Trophoblast cell (in vitro differentiated cells and primary cell): ENCODE measurements at regions not wholly inside any gene's neighbourhood (a gene's known extent, or its start where the extent isn't known, plus 50 kb on each side); places are given as distances from the start of the nearest gene placed in this dataset.

Source experiments
- DNase-seq, 2 donors: peaks; one replicate each; pipeline ENCODE4 v3.0.0-alpha.2; 2016
- H2AFZ ChIP-seq: 2 replicates; pipeline ENCODE4 v1.6.1; 2013; ENCODE audit warnings: low read length, moderate library complexity, mild to moderate bottlenecking; ENCODE audit not compliant: insufficient read depth, poor library complexity
- H2AK5ac ChIP-seq: 2 replicates; pipeline ENCODE4 v1.6.1; 2013; ENCODE audit warnings: mild to moderate bottlenecking, low read length
- H2BK120ac ChIP-seq: 2 replicates; pipeline ENCODE4 v1.6.1; 2013; ENCODE audit warnings: low read length, mild to moderate bottlenecking, moderate library complexity; ENCODE audit not compliant: insufficient read depth, poor library complexity
- H2BK12ac ChIP-seq: 2 replicates; pipeline ENCODE4 v1.6.1; 2013; ENCODE audit warnings: mild to moderate bottlenecking, low read length, moderate library complexity
- H2BK5ac ChIP-seq: 2 replicates; pipeline ENCODE4 v1.6.1; 2013; ENCODE audit warnings: low read length, low read depth, moderate library complexity, mild to moderate bottlenecking; ENCODE audit not compliant: poor library complexity
- H3K14ac ChIP-seq: 2 replicates; pipeline ENCODE4 v1.6.1; 2013; ENCODE audit warnings: mild to moderate bottlenecking, low read length
- H3K18ac ChIP-seq: 2 replicates; pipeline ENCODE4 v1.6.1; 2013; ENCODE audit warnings: mild to moderate bottlenecking, low read length
- H3K23ac ChIP-seq: 2 replicates; pipeline ENCODE4 v1.6.1; 2013; ENCODE audit warnings: low read length
- H3K27ac ChIP-seq: 2 replicates; pipeline ENCODE4 v1.5.1; 2013; ENCODE audit warnings: low read depth, mild to moderate bottlenecking, inconsistent platforms, low read length, moderate library complexity
- H3K27me3 ChIP-seq: 2 replicates; pipeline ENCODE4 v1.6.1; 2013; ENCODE audit warnings: inconsistent platforms, mild to moderate bottlenecking, low read length, moderate library complexity; ENCODE audit not compliant: insufficient read depth
- H3K36me3 ChIP-seq, 2 experiments: 1 replicate in 1 of 2; 2 replicates in 1 of 2; pipeline ENCODE4 v1.6.1; 2013; ENCODE audit warnings: low read length in 2 of 2, mild to moderate bottlenecking in 2 of 2, moderate library complexity in 1 of 2; ENCODE audit not compliant: insufficient read depth in 2 of 2, control insufficient read depth in 1 of 2
- H3K4ac ChIP-seq: 2 replicates; pipeline ENCODE4 v1.6.1; 2013; ENCODE audit warnings: low read depth, mild to moderate bottlenecking, low read length, moderate library complexity
- H3K4me1 ChIP-seq, 2 experiments: 1 replicate in 1 of 2; 2 replicates in 1 of 2; pipeline ENCODE4 v1.6.1; 2013; ENCODE audit warnings: low read length in 2 of 2, mild to moderate bottlenecking in 2 of 2, moderate library complexity in 1 of 2; ENCODE audit not compliant: insufficient read depth in 2 of 2, control insufficient read depth in 1 of 2
- H3K4me2 ChIP-seq: 2 replicates; pipeline ENCODE4 v1.6.1; 2013; ENCODE audit warnings: inconsistent platforms, mild to moderate bottlenecking, low read length, moderate library complexity
- H3K4me3 ChIP-seq: 2 replicates; pipeline ENCODE4 v1.5.1; 2013; ENCODE audit warnings: mild to moderate bottlenecking, low read depth, low read length, inconsistent platforms
- H3K79me1 ChIP-seq: one replicate; pipeline ENCODE4 v1.6.1; 2013; ENCODE audit warnings: low read length
- H3K79me2 ChIP-seq: 2 replicates; pipeline ENCODE4 v1.6.1; 2013; ENCODE audit warnings: low read length, mild to moderate bottlenecking; ENCODE audit not compliant: control insufficient read depth, insufficient read depth, poor library complexity
- H3K9ac ChIP-seq: 2 replicates; pipeline ENCODE4 v1.6.1; 2013; ENCODE audit warnings: mild to moderate bottlenecking, low read length
- H3K9me3 ChIP-seq: 2 replicates; pipeline ENCODE4 v1.6.1; 2013; ENCODE audit warnings: low read depth, mild to moderate bottlenecking, control low read depth, inconsistent platforms, low read length; ENCODE audit not compliant: insufficient read depth
- H4K12ac ChIP-seq: 2 replicates; pipeline ENCODE4 v1.6.1; 2013; ENCODE audit warnings: low read depth, mild to moderate bottlenecking, low read length, moderate library complexity
- H4K8ac ChIP-seq: 2 replicates; pipeline ENCODE4 v1.6.1; 2013; ENCODE audit warnings: low read depth, mild to moderate bottlenecking, low read length, moderate library complexity
- H4K91ac ChIP-seq: one replicate; pipeline ENCODE4 v1.6.1; 2013; ENCODE audit warnings: low read depth, mild to moderate bottlenecking, low read length, moderate library complexity
- WGBS: extraction: QIAGEN DNeasy Blood & Tissue Kit; methylation state at CpG from one replicate; pipeline ENCODE4 v1.1.7; 2013; ENCODE audit warnings: missing lambda C conversion rate; ENCODE audit not compliant: insufficient read length, insufficient coverage; ENCODE audit errors: extremely low coverage; 5-methylcytosine and 5-hydroxymethylcytosine counted together

- Histone ChIP-seq H3K4me1 (no peaks in the 10 kb centered on the region), H3K23ac (no peak overlapping the region), H3K18ac (no peak overlapping the region), H3K27ac (no peak overlapping the region), H3K4me3 (no peak overlapping the region), H4K8ac (no peak overlapping the region), H4K91ac (no peak overlapping the region), H3K9me3 (no peaks in the 10 kb centered on the region), H3K14ac (no peak overlapping the region), H3K27me3 (no peaks in the 10 kb centered on the region), H2AFZ (no peak overlapping the region), H3K79me2 (no peaks in the 10 kb centered on the region), H3K36me3 (no peaks in the 10 kb centered on the region), H4K12ac (no peak overlapping the region), H3K4me2 (no peak overlapping the region), H3K9ac (no peak overlapping the region), H2BK5ac (no peak overlapping the region), H2BK120ac (no peak overlapping the region), H2AK5ac (no peak overlapping the region), H2BK12ac (no peak overlapping the region), H3K4ac (no peak overlapping the region), H3K79me1 (no peaks in the 10 kb centered on the region)
- WGBS: no CpG with 5 or more reads among the region's 1 CpG
- DNase-seq: no peak
These were observed 212.3 kb upstream of the DCN start for GRCh38 chr12:91394903-91395302.

GRCh38 chr12:91388573-91388972, 206.0 kb upstream of the DCN start:
- no peak for DNase-seq
- no peak overlapping the region for H3K14ac ChIP-seq

GRCh38 chr12:91387461-91388134, 205.0 kb upstream of the DCN start:
- Histone ChIP-seq H2AK5ac (no peak overlapping the region), H4K91ac (no peak overlapping the region), H3K4ac (no peak overlapping the region), H3K9ac (no peak overlapping the region), H3K9me3 (no peaks in the 10 kb centered on the region), H2AFZ (no peak overlapping the region), H3K18ac (no peak overlapping the region), H3K23ac (no peak overlapping the region), H2BK5ac (no peak overlapping the region), H3K27ac (no peak overlapping the region), H3K4me3 (no peak overlapping the region), H3K36me3 (no peaks in the 10 kb centered on the region), H3K79me2 (no peaks in the 10 kb centered on the region), H3K4me1 (no peaks in the 10 kb centered on the region), H3K14ac (no peak overlapping the region), H4K12ac (no peak overlapping the region), H3K79me1 (peaks cover 2% of the 10 kb centered on the region), H3K27me3 (no peaks in the 10 kb centered on the region), H2BK12ac (no peak overlapping the region), H2BK120ac (no peak overlapping the region), H3K4me2 (no peak overlapping the region), H4K8ac (no peak overlapping the region)
- WGBS: no CpG with 5 or more reads among the region's 2 CpGs
- no peak for DNase-seq

More at GRCh38 chr12:91388573-91388972, 206.0 kb upstream of the DCN start:
- no peak overlapping the region for H4K91ac ChIP-seq
- no peaks in the 10 kb centered on the region for H3K79me2 ChIP-seq
- H3K23ac ChIP-seq: no peak overlapping the region
- no peak overlapping the region for H3K9ac ChIP-seq
- H3K9me3 ChIP-seq: no peaks in the 10 kb centered on the region
- H3K4me3 ChIP-seq: no peak overlapping the region
- no peak overlapping the region for H2BK5ac ChIP-seq
- H3K79me1 ChIP-seq: no peaks in the 10 kb centered on the region
- H2AFZ ChIP-seq: no peak overlapping the region
- no peak overlapping the region for H3K4me2 ChIP-seq
- H2AK5ac ChIP-seq: no peak overlapping the region
- no peak overlapping the region for H4K12ac ChIP-seq
- no CpG with 5 or more reads among the region's 1 CpG for WGBS
- H4K8ac ChIP-seq: no peak overlapping the region
- peak overlapping the region; percentile 9 for H2BK12ac ChIP-seq
- H3K4ac ChIP-seq: no peak overlapping the region
- H2BK120ac ChIP-seq: no peak overlapping the region
- no peaks in the 10 kb centered on the region for H3K27me3 ChIP-seq
- H3K36me3 ChIP-seq: no peaks in the 10 kb centered on the region
- H3K4me1 ChIP-seq: no peaks in the 10 kb centered on the region
- no peak overlapping the region for H3K27ac ChIP-seq
- no peak overlapping the region for H3K18ac ChIP-seq

- Histone ChIP-seq H3K79me1 (peaks cover 5% of the 10 kb centered on the region), H3K23ac (no peak overlapping the region), H3K27me3 (no peaks in the 10 kb centered on the region), H3K4me1 (no peaks in the 10 kb centered on the region), H3K9me3 (no peaks in the 10 kb centered on the region), H3K18ac (no peak overlapping the region), H3K4ac (no peak overlapping the region), H3K4me2 (no peak overlapping the region), H3K4me3 (no peak overlapping the region), H2BK12ac (no peak overlapping the region), H3K79me2 (no peaks in the 10 kb centered on the region), H4K12ac (no peak overlapping the region), H4K91ac (no peak overlapping the region), H3K27ac (no peak overlapping the region), H2AK5ac (no peak overlapping the region), H3K14ac (no peak overlapping the region), H2AFZ (no peak overlapping the region), H2BK120ac (no peak overlapping the region), H3K36me3 (no peaks in the 10 kb centered on the region), H2BK5ac (no peak overlapping the region), H4K8ac (no peak overlapping the region), H3K9ac (no peak overlapping the region)
- DNase-seq: no peak
- no CpG with 5 or more reads among the region's 2 CpGs for WGBS
These were observed 202.2 kb upstream of the DCN start for GRCh38 chr12:91384806-91385205.
